GM23338 (cell line): ENCODE measurements at regions not wholly inside any gene's neighbourhood (a gene's known extent, or its start where the extent isn't known, plus 50 kb on each side); places are given as distances from the start of the nearest gene placed in this dataset.

ENCODE experiments used
- ATAC-seq: fragments of 200-7000 bp; cut with Tn5 transposase; 3 replicates; pipeline ENCODE4 v1.9.1; 2020
- DNase-seq: peaks from one replicate; pipeline ENCODE4 v3.0.0-alpha.2; 2015; ENCODE audit warnings: low spot score
- H2AFZ ChIP-seq: fragments of 200-600 bp; sonication (generic); 2 replicates; pipeline ENCODE4 v1.8.0; 2016; ENCODE audit warnings: antibody characterized with exemption, mild to moderate bottlenecking, moderate library complexity
- H3F3A ChIP-seq: fragments of 200-600 bp; sonication (generic); replicated peaks from 2 replicates; pipeline ENCODE4 v1.8.0; 2017; ENCODE audit warnings: antibody characterized with exemption, mixed run types, low read depth
- H3K27ac ChIP-seq: fragments of 200-600 bp; sonication (generic); 2 replicates; pipeline ENCODE4 v1.6.1; 2016; ENCODE audit warnings: low read depth
- H3K27me3 ChIP-seq: fragments of 200-600 bp; sonication (generic); 2 replicates; pipeline ENCODE4 v1.8.0; 2016; ENCODE audit warnings: mild to moderate bottlenecking, mixed run types, moderate library complexity; ENCODE audit not compliant: insufficient read depth
- H3K36me3 ChIP-seq: fragments of 200-600 bp; sonication (generic); 2 replicates; pipeline ENCODE4 v1.8.0; 2016; ENCODE audit warnings: mild to moderate bottlenecking; ENCODE audit not compliant: insufficient read depth
- H3K4me1 ChIP-seq: fragments of 200-600 bp; sonication (generic); 2 replicates; pipeline ENCODE4 v1.8.0; 2016; ENCODE audit warnings: mild to moderate bottlenecking, moderate library complexity; ENCODE audit not compliant: insufficient read depth
- H3K4me2 ChIP-seq: fragments of 200-600 bp; sonication (generic); 2 replicates; pipeline ENCODE4 v1.7.1; 2017; ENCODE audit warnings: mixed run types
- H3K4me3 ChIP-seq: fragments of 200-600 bp; sonication (generic); 2 replicates; pipeline ENCODE4 v1.6.1; 2016; ENCODE audit warnings: mixed run types
- H3K79me2 ChIP-seq: fragments of 200-600 bp; sonication (generic); replicated peaks from 2 replicates; pipeline ENCODE4 v1.8.0; 2017; ENCODE audit warnings: mild to moderate bottlenecking; ENCODE audit not compliant: insufficient read depth
- H3K9me2 ChIP-seq: fragments of 200-600 bp; sonication (generic); 2 replicates; pipeline ENCODE4 v1.8.0; 2017; ENCODE audit not compliant: insufficient read depth
- H4K20me1 ChIP-seq: fragments of 200-600 bp; sonication (generic); replicated peaks from 2 replicates; pipeline ENCODE4 v1.8.0; 2017; ENCODE audit warnings: mild to moderate bottlenecking; ENCODE audit not compliant: insufficient read depth
- H3K27ac Mint-ChIP-seq: 2 replicates; pipeline ENCODE4 v1.8.0; 2020; ENCODE audit warnings: inconsistent platforms, mild to moderate bottlenecking, moderate library complexity, mixed read lengths
- H3K27me3 Mint-ChIP-seq: 3 replicates; pipeline ENCODE4 v1.8.0; 2022; ENCODE audit warnings: low read depth, mild to moderate bottlenecking, moderate library complexity, mixed read lengths, inconsistent platforms; ENCODE audit not compliant: insufficient read depth, poor library complexity
- H3K36me3 Mint-ChIP-seq: 3 replicates; pipeline ENCODE4 v1.8.0; 2021; ENCODE audit warnings: low read depth, mild to moderate bottlenecking, inconsistent platforms, moderate library complexity, mixed read lengths
- H3K4me1 Mint-ChIP-seq: 3 replicates; pipeline ENCODE4 v1.8.0; 2020; ENCODE audit warnings: mild to moderate bottlenecking, inconsistent platforms, mixed read lengths
- H3K4me3 Mint-ChIP-seq: 3 replicates; pipeline ENCODE4 v1.8.0; 2021; ENCODE audit warnings: moderate library complexity, mild to moderate bottlenecking, inconsistent platforms, mixed read lengths
- H3K9me3 Mint-ChIP-seq: 3 replicates; pipeline ENCODE4 v1.8.0; 2020; ENCODE audit warnings: moderate library complexity, mild to moderate bottlenecking, inconsistent platforms, mixed read lengths
- CREB1 ChIP-seq: fragments of 250-450 bp; sonication (Bioruptor Pico); IDR thresholded peaks from 2 replicates; pipeline ENCODE4 v1.5.0; 2020; ENCODE audit warnings: low read depth, mild to moderate bottlenecking, moderate library complexity
- ETS1 ChIP-seq: IDR thresholded peaks from 2 replicates; pipeline ENCODE4 v1.6.1; 2016; ENCODE audit warnings: antibody characterized with exemption
- EZH2 ChIP-seq: fragments of 200-600 bp; sonication (generic); IDR thresholded peaks from one replicate; pipeline ENCODE4 v1.8.0; 2017; ENCODE audit warnings: antibody characterized with exemption, mild to moderate bottlenecking, low read depth; ENCODE audit not compliant: unreplicated experiment
- EZH2phosphoT487 ChIP-seq: fragments of 200-600 bp; sonication (generic); IDR thresholded peaks from one replicate; pipeline ENCODE4 v1.8.1; 2018; ENCODE audit warnings: antibody characterized with exemption; ENCODE audit not compliant: unreplicated experiment
- POLR2AphosphoS5 ChIP-seq: IDR thresholded peaks from 2 replicates; pipeline ENCODE4 v1.6.1; 2016; ENCODE audit warnings: antibody characterized with exemption, low read depth
- REST ChIP-seq: IDR thresholded peaks from one replicate; pipeline ENCODE4 v1.6.1; 2018; ENCODE audit warnings: antibody characterized with exemption; ENCODE audit not compliant: unreplicated experiment
- STAT1 ChIP-seq: IDR thresholded peaks from one replicate; pipeline ENCODE4 v1.6.1; 2016; ENCODE audit warnings: antibody characterized with exemption; ENCODE audit not compliant: unreplicated experiment
- ZNF114 ChIP-seq: fragments of 250-450 bp; sonication (Bioruptor Pico); IDR thresholded peaks from 2 replicates; pipeline ENCODE4 v1.5.0; 2020; ENCODE audit warnings: mild to moderate bottlenecking, moderate library complexity
- ZNF331 ChIP-seq: fragments of 250-450 bp; sonication (Bioruptor Pico); IDR thresholded peaks from 2 replicates; pipeline ENCODE4 v1.5.0; 2020; ENCODE audit warnings: low read depth, mild to moderate bottlenecking, moderate library complexity
- ZNF462 ChIP-seq: fragments of 250-450 bp; sonication (Bioruptor Pico); IDR thresholded peaks from 2 replicates; pipeline ENCODE4 v1.5.0; 2020; ENCODE audit warnings: mild to moderate bottlenecking, moderate library complexity

GRCh38 chr2:34991508-34992274, 1363.9 kb upstream of the CRIM1 start:
- H4K20me1 ChIP-seq: no peaks in the 10 kb centered on the region
- no peak for DNase-seq
- no peak for ATAC-seq
- Mint-ChIP-seq H3K27me3 (peaks cover 2% of the 10 kb centered on the region), H3K4me3 (no peak overlapping the region), H3K36me3 (0 out of 3 replicates have a peak, but pooled peaks cover 3% of the 10 kb centered on the region), H3K4me1 (no peaks in the 10 kb centered on the region), H3K9me3 (no peaks in the 10 kb centered on the region; the same call in 2 of the 3 replicates), H3K27ac (no peak overlapping the region)
- no peak for TF ChIP-seq EZH2
- TF ChIP-seq CREB1: no peak
- no peak for TF ChIP-seq ZNF331 (CRISPR knock-in tag)
- TF ChIP-seq STAT1: no peak
- TF ChIP-seq ETS1: no peak
- no peak for TF ChIP-seq REST
- TF ChIP-seq ZNF462: no peak
- TF ChIP-seq EZH2phosphoT487: no peak
- TF ChIP-seq ZNF114 (CRISPR knock-in tag): no peak
- no peak for TF ChIP-seq POLR2AphosphoS5
- H3K4me2 ChIP-seq: no peak overlapping the region
- H3K27ac ChIP-seq: no peak overlapping the region
- no peaks in the 10 kb centered on the region for H3K27me3 ChIP-seq
- H3K9me2 ChIP-seq: no peaks in the 10 kb centered on the region
- no peaks in the 10 kb centered on the region for H3K36me3 ChIP-seq
- no peak overlapping the region for H2AFZ ChIP-seq
- H3K79me2 ChIP-seq: no peaks in the 10 kb centered on the region
- no peak overlapping the region for H3K4me3 ChIP-seq
- no peaks in the 10 kb centered on the region for H3K4me1 ChIP-seq
- H3F3A ChIP-seq: no peaks in the 10 kb centered on the region
